MM.1S (cell line): ENCODE measurements at regions not wholly inside any gene's neighbourhood (a gene's known extent, or its start where the extent isn't known, plus 50 kb on each side); places are given as distances from the start of the nearest gene placed in this dataset.

Source experiments
- DNase-seq: peaks from one replicate; pipeline ENCODE4 v3.0.0-alpha.2; 2015
- H2AFZ ChIP-seq: fragments of 300-600 bp; sonication (generic); 2 replicates; pipeline ENCODE4 v1.6.0; 2016; ENCODE audit warnings: antibody characterized with exemption, low read length
- H3F3A ChIP-seq: fragments of 300-600 bp; sonication (generic); 2 replicates; pipeline ENCODE4 v1.6.1; 2016; ENCODE audit warnings: mild to moderate bottlenecking, antibody characterized with exemption, low read length, moderate library complexity, mixed read lengths; ENCODE audit not compliant: insufficient read depth
- H3K27ac ChIP-seq: fragments of 300-600 bp; sonication (generic); 2 replicates; pipeline ENCODE4 v1.5.1; 2016; ENCODE audit warnings: mild to moderate bottlenecking, low read length
- H3K27me3 ChIP-seq: fragments of 300-600 bp; sonication (generic); replicated peaks from 2 replicates; pipeline ENCODE4 v1.6.0; 2016; ENCODE audit warnings: low read length; ENCODE audit not compliant: insufficient read depth
- H3K36me3 ChIP-seq: fragments of 300-600 bp; sonication (generic); replicated peaks from 2 replicates; pipeline ENCODE4 v1.6.1; 2016; ENCODE audit warnings: mild to moderate bottlenecking, low read length, mixed read lengths; ENCODE audit not compliant: insufficient read depth
- H3K4me1 ChIP-seq: fragments of 300-600 bp; sonication (generic); 2 replicates; pipeline ENCODE4 v1.6.1; 2016; ENCODE audit warnings: low read length, mixed read lengths
- H3K4me2 ChIP-seq: fragments of 300-600 bp; sonication (generic); 2 replicates; pipeline ENCODE4 v1.6.0; 2016; ENCODE audit warnings: low read depth, low read length
- H3K4me3 ChIP-seq: fragments of 300-600 bp; sonication (generic); 2 replicates; pipeline ENCODE4 v1.5.1; 2016; ENCODE audit warnings: low read length, mixed read lengths
- H3K79me2 ChIP-seq: fragments of 300-600 bp; sonication (generic); 2 replicates; pipeline ENCODE4 v1.6.1; 2016; ENCODE audit warnings: mixed run types, low read length, mixed read lengths
- H3K9ac ChIP-seq: fragments of 300-600 bp; sonication (generic); 2 replicates; pipeline ENCODE4 v1.6.1; 2016; ENCODE audit warnings: low read length, mixed read lengths
- H3K9me2 ChIP-seq: fragments of 300-600 bp; sonication (generic); replicated peaks from 2 replicates; pipeline ENCODE4 v1.6.1; 2016; ENCODE audit warnings: mild to moderate bottlenecking, low read length, mixed read lengths; ENCODE audit not compliant: insufficient read depth
- H3K9me3 ChIP-seq: fragments of 300-600 bp; sonication (generic); replicated peaks from 2 replicates; pipeline ENCODE4 v1.6.1; 2016; ENCODE audit warnings: mild to moderate bottlenecking, low read length, mixed read lengths; ENCODE audit not compliant: insufficient read depth
- H4K20me1 ChIP-seq: fragments of 300-600 bp; sonication (generic); 2 replicates; pipeline ENCODE4 v1.6.1; 2016; ENCODE audit warnings: mild to moderate bottlenecking, low read length, moderate library complexity, mixed read lengths; ENCODE audit not compliant: insufficient read depth
- CTCF ChIP-seq: fragments of 300-600 bp; sonication (generic); IDR thresholded peaks from 2 replicates; pipeline ENCODE4 v1.5.1; 2016; ENCODE audit warnings: antibody characterized with exemption, low read length, mixed read lengths
- EZH2 ChIP-seq: fragments of 300-600 bp; sonication (generic); optimal IDR thresholded peaks from 2 replicates; pipeline ENCODE3; 2017; ENCODE audit warnings: low read depth, mild to moderate bottlenecking, antibody characterized with exemption, low read length, mixed read lengths
- EZH2phosphoT487 ChIP-seq: fragments of 300-600 bp; sonication (generic); IDR thresholded peaks from 2 replicates; pipeline ENCODE4 v1.6.1; 2018; ENCODE audit warnings: antibody characterized with exemption, low read length

GRCh38 chr10:129191797-129192196 is 275.2 kb upstream of the MGMT start:
- Histone ChIP-seq H3K27me3 (no peaks in the 10 kb centered on the region), H3K79me2 (no peaks in the 10 kb centered on the region), H3K4me1 (no peaks in the 10 kb centered on the region), H3K9me2 (no peaks in the 10 kb centered on the region), H3K9ac (no peak overlapping the region), H3K9me3 (no peaks in the 10 kb centered on the region), H3K27ac (no peak overlapping the region), H4K20me1 (no peaks in the 10 kb centered on the region), H3F3A (no peaks in the 10 kb centered on the region), H3K4me2 (no peak overlapping the region), H2AFZ (no peak overlapping the region), H3K4me3 (no peak overlapping the region), H3K36me3 (no peaks in the 10 kb centered on the region)
- no peak for DNase-seq
- TF ChIP-seq EZH2 = no peak
- TF ChIP-seq CTCF = no peak
- no peak for TF ChIP-seq EZH2phosphoT487

GRCh38 chr10:129192344-129193128 is 274.5 kb upstream of the MGMT start:
- no peak for DNase-seq
- Histone ChIP-seq H3K27ac (no peak overlapping the region), H3K4me3 (no peak overlapping the region), H3K9me2 (no peaks in the 10 kb centered on the region), H2AFZ (no peak overlapping the region), H3K4me2 (no peak overlapping the region), H3K4me1 (no peaks in the 10 kb centered on the region), H4K20me1 (no peaks in the 10 kb centered on the region), H3K27me3 (no peaks in the 10 kb centered on the region), H3F3A (no peaks in the 10 kb centered on the region), H3K79me2 (no peaks in the 10 kb centered on the region), H3K9me3 (no peaks in the 10 kb centered on the region), H3K36me3 (no peaks in the 10 kb centered on the region), H3K9ac (no peak overlapping the region)
- TF ChIP-seq CTCF = no peak
- TF ChIP-seq EZH2 = no peak
- TF ChIP-seq EZH2phosphoT487 = no peak

GRCh38 chr10:129193148-129193547 is 273.9 kb upstream of the MGMT start:
- Histone ChIP-seq H3K27me3 (no peaks in the 10 kb centered on the region), H3K4me3 (no peak overlapping the region), H3K4me2 (no peak overlapping the region), H2AFZ (no peak overlapping the region), H3K36me3 (no peaks in the 10 kb centered on the region), H3K9me2 (no peaks in the 10 kb centered on the region), H4K20me1 (no peaks in the 10 kb centered on the region), H3K79me2 (no peaks in the 10 kb centered on the region), H3K27ac (no peak overlapping the region), H3K9ac (no peak overlapping the region), H3K9me3 (no peaks in the 10 kb centered on the region), H3K4me1 (no peaks in the 10 kb centered on the region), H3F3A (no peaks in the 10 kb centered on the region)
- no peak for TF ChIP-seq CTCF
- no peak for TF ChIP-seq EZH2
- no peak for TF ChIP-seq EZH2phosphoT487
- no peak for DNase-seq
